ENCODE measurements at regions not wholly inside any gene's neighbourhood (a gene's known extent, or its start where the extent isn't known, plus 50 kb on each side); places are given as distances from the start of the nearest gene placed in this dataset.

GRCh38 chr2:51960841-51961335 is 929.0 kb upstream of the NRXN1 start:
- Histone ChIP-seq H3K9me3 (no peaks in the 10 kb centered on the region), H3K4me3 (no peak overlapping the region), H3K4me1 (no peaks in the 10 kb centered on the region), H3K27ac (no peak overlapping the region), H3K27me3 (ENCODE audit: low read depth) (no peaks in the 10 kb centered on the region), H3K36me3 (no peaks in the 10 kb centered on the region)
- ATAC-seq (no peak), DNase-seq (no peak)
- intact Hi-C loops (cut with DNase I): no loop called here
- TF ChIP-seq CTCF (IDR thresholded peaks at IDR 0.05): no peak

GRCh38 chr2:51960281-51960680 is 928.3 kb upstream of the NRXN1 start:
- Histone ChIP-seq H3K27ac (no peak overlapping the region), H3K36me3 (no peaks in the 10 kb centered on the region), H3K4me1 (no peaks in the 10 kb centered on the region), H3K9me3 (no peaks in the 10 kb centered on the region), H3K4me3 (no peak overlapping the region), H3K27me3 (ENCODE audit: low read depth) (no peaks in the 10 kb centered on the region)
- DNase-seq (no peak), ATAC-seq (no peak)
- intact Hi-C loops (cut with DNase I): no loop called here
- TF ChIP-seq CTCF (IDR thresholded peaks at IDR 0.05): no peak

- TF ChIP-seq CTCF (IDR thresholded peaks at IDR 0.05): no peak
- no peaks in the 10 kb centered on the region for H3K36me3 ChIP-seq
- H3K4me1 ChIP-seq: no peaks in the 10 kb centered on the region
- no peaks in the 10 kb centered on the region for H3K9me3 ChIP-seq
- no peak for ATAC-seq
- intact Hi-C loops (cut with DNase I): no loop called here
- no peaks in the 10 kb centered on the region for H3K27me3 ChIP-seq (ENCODE audit: low read depth)
- DNase-seq: no peak
- no peak overlapping the region for H3K4me3 ChIP-seq
- H3K27ac ChIP-seq: no peak overlapping the region
Measured at GRCh38 chr2:51959696-51960095, 927.8 kb upstream of the NRXN1 start.

GRCh38 chr2:51953931-51954330 is 922.0 kb upstream of the NRXN1 start:
- Histone ChIP-seq H3K9me3 (peaks cover 10% of the 10 kb centered on the region), H3K36me3 (no peaks in the 10 kb centered on the region), H3K27me3 (ENCODE audit: low read depth) (no peaks in the 10 kb centered on the region), H3K27ac (no peak overlapping the region), H3K4me1 (no peaks in the 10 kb centered on the region), H3K4me3 (no peak overlapping the region)
- no peak for ATAC-seq
- intact Hi-C loops (cut with DNase I): no loop called here
- TF ChIP-seq CTCF (IDR thresholded peaks at IDR 0.05): no peak
- DNase-seq: no peak

- Histone ChIP-seq H3K36me3 (no peaks in the 10 kb centered on the region), H3K27ac (no peak overlapping the region), H3K4me3 (no peak overlapping the region), H3K4me1 (no peaks in the 10 kb centered on the region), H3K9me3 (no peaks in the 10 kb centered on the region), H3K27me3 (ENCODE audit: low read depth) (no peaks in the 10 kb centered on the region)
- ATAC-seq (no peak), DNase-seq (no peak)
- intact Hi-C loops (cut with DNase I): no loop called here
- no peak for TF ChIP-seq CTCF (IDR thresholded peaks at IDR 0.05)
Measured at GRCh38 chr2:51921076-51921475, 889.1 kb upstream of the NRXN1 start.

GRCh38 chr2:51920509-51920908 is 888.6 kb upstream of the NRXN1 start:
- DNase-seq: no peak
- H3K27ac ChIP-seq: no peak overlapping the region
- H3K36me3 ChIP-seq: no peaks in the 10 kb centered on the region
- no peaks in the 10 kb centered on the region for H3K9me3 ChIP-seq
- no peak for ATAC-seq
- intact Hi-C loops (cut with DNase I): no loop called here
- TF ChIP-seq CTCF (IDR thresholded peaks at IDR 0.05): no peak
- no peaks in the 10 kb centered on the region for H3K4me1 ChIP-seq
- no peak overlapping the region for H3K4me3 ChIP-seq
- H3K27me3 ChIP-seq (ENCODE audit: low read depth): no peaks in the 10 kb centered on the region
